ENCODE measurements at regions not wholly inside any gene's neighbourhood (a gene's known extent, or its start where the extent isn't known, plus 50 kb on each side); places are given as distances from the start of the nearest gene placed in this dataset.

DNA sequence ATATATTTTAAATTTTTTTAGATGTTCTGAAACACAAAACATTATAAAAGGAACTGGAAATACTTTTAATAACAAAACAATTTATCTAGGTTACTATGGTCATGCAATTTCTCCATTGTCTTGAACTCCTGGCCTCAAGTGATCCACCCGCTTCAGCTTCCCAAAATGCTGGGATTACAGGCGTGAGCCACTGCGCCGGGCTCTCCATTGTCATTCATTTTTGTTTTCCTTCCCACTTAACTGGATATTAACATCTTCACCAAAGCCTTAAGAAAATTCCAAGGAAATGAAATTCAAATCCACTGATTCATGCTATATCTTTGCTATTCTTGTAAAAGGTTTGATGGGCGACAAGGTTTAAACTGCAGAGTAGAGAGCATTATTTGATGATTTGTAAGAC is 279.5 kb upstream of the PKN2 start:
- H3K27ac ChIP-seq (ENCODE audit: low read depth, low read length) = no peak overlapping the region
- Mint-ChIP-seq H3K27me3 (no peaks in the 10 kb centered on the region), H3K27ac (no peak overlapping the region), H3K36me3 (no peaks in the 10 kb centered on the region), H3K9me3 (peaks cover 0 to 7% (median 3%) of the 10 kb centered on the region in 5 donors), H3K4me3 (no peak overlapping the region), H3K4me1 (no peaks in the 10 kb centered on the region)
- no peaks in the 10 kb centered on the region for H3K9me3 ChIP-seq (ENCODE audit: low read length)
- H3K27me3 ChIP-seq (ENCODE audit: insufficient read depth, low read length, poor library complexity, severe bottlenecking) = no peaks in the 10 kb centered on the region
- ChIA-PET POLR2A (no interaction called here), CTCF (no interaction called here)
- no peaks in the 10 kb centered on the region for H3K4me1 ChIP-seq (ENCODE audit: insufficient read depth, low read length)
- no peak for DNase-seq
- H3K36me3 ChIP-seq (ENCODE audit: insufficient read depth, low read length) = no peaks in the 10 kb centered on the region
- no peak overlapping the region for H3K4me3 ChIP-seq (ENCODE audit: low read length)

DNA sequence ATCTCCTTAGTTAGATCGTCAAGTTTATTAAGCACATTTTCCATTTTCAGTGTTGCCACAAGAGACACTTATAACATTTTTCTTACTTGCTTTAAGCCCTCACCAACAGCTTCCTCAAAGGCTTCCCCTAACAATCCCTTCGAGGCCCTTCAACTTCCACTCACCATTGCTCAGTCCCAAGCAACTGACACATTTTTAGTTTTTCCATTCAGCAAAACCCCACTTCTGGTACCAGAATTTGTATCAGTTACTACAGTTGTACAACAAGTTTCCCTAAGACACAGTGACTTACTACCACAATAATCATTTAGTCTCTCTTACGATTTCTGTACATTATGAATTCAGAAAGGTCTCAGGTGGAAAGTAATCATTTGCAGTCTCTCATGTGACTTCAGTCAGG is 276.8 kb upstream of the PKN2 start:
- no peaks in the 10 kb centered on the region for H3K27me3 ChIP-seq (ENCODE audit: insufficient read depth, low read length, poor library complexity, severe bottlenecking)
- no peaks in the 10 kb centered on the region for H3K9me3 ChIP-seq (ENCODE audit: low read length)
- H3K4me3 ChIP-seq (ENCODE audit: low read length) = no peak overlapping the region
- H3K36me3 ChIP-seq (ENCODE audit: insufficient read depth, low read length) = no peaks in the 10 kb centered on the region
- ChIA-PET POLR2A (no interaction called here), CTCF (no interaction called here)
- Mint-ChIP-seq H3K4me1 (no peaks in the 10 kb centered on the region), H3K9me3 (peaks cover 0 to 7% (median 3%) of the 10 kb centered on the region in 5 donors), H3K4me3 (no peak overlapping the region), H3K27me3 (no peaks in the 10 kb centered on the region), H3K36me3 (no peaks in the 10 kb centered on the region), H3K27ac (no peak overlapping the region)
- no peak for DNase-seq
- no peaks in the 10 kb centered on the region for H3K4me1 ChIP-seq (ENCODE audit: insufficient read depth, low read length)
- no peak overlapping the region for H3K27ac ChIP-seq (ENCODE audit: low read depth, low read length)

DNA sequence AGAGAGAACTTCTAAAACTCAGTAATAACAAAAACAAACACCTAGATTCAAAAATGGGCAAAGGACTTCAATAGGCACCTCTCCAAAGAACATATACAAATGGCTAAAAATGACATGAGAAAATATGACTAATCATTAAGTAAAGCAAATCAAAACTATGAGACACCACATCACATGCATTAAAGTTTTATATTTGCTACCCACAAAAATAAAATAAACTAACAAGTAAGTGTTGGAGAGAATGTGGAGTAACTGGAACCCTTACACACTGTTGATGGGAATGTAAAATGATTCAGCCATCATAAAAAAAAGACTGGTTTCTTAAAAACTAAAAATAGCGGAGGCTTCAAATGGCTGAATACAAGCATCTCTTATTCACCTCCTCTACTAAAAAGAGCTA is 262.1 kb upstream of the PKN2 start:
- DNase-seq = no peak
- Mint-ChIP-seq H3K27me3 (peaks cover 0 to 5% of the 10 kb centered on the region in 2 donors), H3K4me3 (no peak overlapping the region), H3K27ac (no peak overlapping the region), H3K9me3 (peaks cover 25 to 34% (median 30%) of the 10 kb centered on the region in 5 donors), H3K4me1 (no peaks in the 10 kb centered on the region), H3K36me3 (peaks cover 0 to 2% (median 0%) of the 10 kb centered on the region in 3 donors)
- Histone ChIP-seq H3K27me3 (ENCODE audit: insufficient read depth, low read length, poor library complexity, severe bottlenecking) (no peaks in the 10 kb centered on the region), H3K36me3 (ENCODE audit: insufficient read depth, low read length) (no peaks in the 10 kb centered on the region), H3K4me1 (ENCODE audit: insufficient read depth, low read length) (no peaks in the 10 kb centered on the region), H3K4me3 (ENCODE audit: low read length) (no peak overlapping the region), H3K27ac (ENCODE audit: low read depth, low read length) (no peak overlapping the region), H3K9me3 (ENCODE audit: low read length) (no peaks in the 10 kb centered on the region)
- ChIA-PET CTCF (no interaction called here), POLR2A (no interaction called here)

DNA sequence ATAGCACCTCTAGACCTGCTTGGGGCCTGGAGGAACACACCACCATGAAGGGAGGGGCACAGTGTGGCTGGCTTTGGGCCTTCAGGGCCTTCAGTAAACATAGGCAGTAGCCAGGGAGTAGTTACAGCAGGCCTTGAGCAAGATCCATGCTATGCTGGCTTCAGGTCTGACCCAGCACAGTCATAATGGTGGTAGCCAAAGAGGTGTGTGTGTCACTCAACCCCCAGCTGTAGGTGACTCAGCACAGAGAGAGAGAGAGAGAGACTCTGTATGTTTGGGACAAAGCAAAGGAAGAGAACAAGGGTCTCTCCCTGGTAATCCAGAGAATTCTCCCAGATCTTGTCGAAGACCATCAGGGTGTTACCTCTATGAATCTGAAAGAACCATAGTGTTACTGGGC is 250.5 kb upstream of the PKN2 start:
- no peaks in the 10 kb centered on the region for H3K4me1 ChIP-seq (ENCODE audit: insufficient read depth, low read length)
- CTCF ChIA-PET = no interaction called here
- Mint-ChIP-seq H3K36me3 (no peaks in the 10 kb centered on the region), H3K27ac (no peak overlapping the region), H3K27me3 (no peaks in the 10 kb centered on the region), H3K4me3 (no peak overlapping the region), H3K9me3 (peaks cover 10 to 37% (median 11%) of the 10 kb centered on the region in 5 donors), H3K4me1 (no peaks in the 10 kb centered on the region)
- H3K27me3 ChIP-seq (ENCODE audit: insufficient read depth, low read length, poor library complexity, severe bottlenecking) = no peaks in the 10 kb centered on the region
- no peak overlapping the region for H3K27ac ChIP-seq (ENCODE audit: low read depth, low read length)
- no peak overlapping the region for H3K4me3 ChIP-seq (ENCODE audit: low read length)
- H3K9me3 ChIP-seq (ENCODE audit: low read length) = no peaks in the 10 kb centered on the region
- no peaks in the 10 kb centered on the region for H3K36me3 ChIP-seq (ENCODE audit: insufficient read depth, low read length)
- POLR2A ChIA-PET = no interaction called here
- DNase-seq = no peak

DNA sequence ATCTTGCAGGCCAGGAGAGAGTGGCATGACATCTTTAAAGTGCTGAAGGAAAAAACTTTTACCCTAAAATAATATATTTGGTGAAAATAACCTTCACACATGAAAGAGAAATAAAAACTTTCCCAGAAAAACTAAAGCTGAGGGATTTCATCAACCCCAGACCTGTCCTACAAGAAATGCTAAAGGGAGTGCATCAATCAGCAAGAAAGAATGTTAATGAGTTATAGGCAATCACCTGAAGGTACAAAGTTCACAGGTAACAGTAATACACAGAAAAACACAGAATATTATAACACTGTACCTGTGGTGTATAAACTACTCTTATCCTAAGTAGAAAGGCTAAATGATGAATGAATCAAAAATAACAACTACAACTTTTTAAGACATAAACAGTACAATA is 249.2 kb upstream of the PKN2 start:
- H3K9me3 ChIP-seq (ENCODE audit: low read length) = no peaks in the 10 kb centered on the region
- H3K36me3 ChIP-seq (ENCODE audit: insufficient read depth, low read length) = no peaks in the 10 kb centered on the region
- Mint-ChIP-seq H3K27me3 (no peaks in the 10 kb centered on the region), H3K4me1 (no peaks in the 10 kb centered on the region), H3K36me3 (no peaks in the 10 kb centered on the region), H3K27ac (no peak overlapping the region), H3K9me3 (peaks cover 10 to 42% (median 12%) of the 10 kb centered on the region in 5 donors), H3K4me3 (no peak overlapping the region)
- ChIA-PET POLR2A (no interaction called here), CTCF (no interaction called here)
- no peaks in the 10 kb centered on the region for H3K27me3 ChIP-seq (ENCODE audit: insufficient read depth, low read length, poor library complexity, severe bottlenecking)
- no peak overlapping the region for H3K27ac ChIP-seq (ENCODE audit: low read depth, low read length)
- no peaks in the 10 kb centered on the region for H3K4me1 ChIP-seq (ENCODE audit: insufficient read depth, low read length)
- H3K4me3 ChIP-seq (ENCODE audit: low read length) = no peak overlapping the region
- no peak for DNase-seq

DNA sequence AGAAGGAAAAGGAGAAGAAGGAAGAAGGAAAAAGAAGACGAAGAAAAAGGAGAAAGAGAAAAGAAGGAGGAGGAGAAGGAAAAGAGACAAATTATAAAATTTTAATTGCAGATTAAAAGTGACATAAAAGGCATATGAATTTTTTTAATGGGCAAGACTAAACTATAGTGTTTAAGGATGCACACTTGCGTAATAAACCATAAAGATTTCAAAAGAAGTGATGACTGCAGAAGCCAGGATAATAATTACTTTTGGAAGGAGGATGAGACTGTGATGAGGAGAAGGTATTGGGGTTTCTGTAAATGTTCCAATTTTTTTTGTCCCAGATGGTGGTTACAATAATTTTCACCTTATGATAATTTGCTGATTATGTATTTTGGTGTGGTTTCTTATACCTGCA is 243.1 kb upstream of the PKN2 start:
- peaks cover 0 to 1% of the 10 kb centered on the region in 2 donors for H3K27me3 Mint-ChIP-seq
- no peak for DNase-seq
- Histone ChIP-seq H3K9me3 (ENCODE audit: low read length) (peaks cover 3% of the 10 kb centered on the region), H3K27me3 (ENCODE audit: insufficient read depth, low read length, poor library complexity, severe bottlenecking) (no peaks in the 10 kb centered on the region), H3K4me1 (ENCODE audit: insufficient read depth, low read length) (no peaks in the 10 kb centered on the region), H3K27ac (ENCODE audit: low read depth, low read length) (no peak overlapping the region), H3K36me3 (ENCODE audit: insufficient read depth, low read length) (no peaks in the 10 kb centered on the region), H3K4me3 (ENCODE audit: low read length) (no peak overlapping the region)
- CTCF ChIA-PET = no interaction called here
- H3K4me3 Mint-ChIP-seq = no peak overlapping the region
- no peaks in the 10 kb centered on the region for H3K4me1 Mint-ChIP-seq
- POLR2A ChIA-PET = no interaction called here
- H3K27ac Mint-ChIP-seq = no peak overlapping the region
- peaks cover 7 to 23% (median 8%) of the 10 kb centered on the region in 5 donors for H3K9me3 Mint-ChIP-seq
- H3K36me3 Mint-ChIP-seq = no peaks in the 10 kb centered on the region

DNA sequence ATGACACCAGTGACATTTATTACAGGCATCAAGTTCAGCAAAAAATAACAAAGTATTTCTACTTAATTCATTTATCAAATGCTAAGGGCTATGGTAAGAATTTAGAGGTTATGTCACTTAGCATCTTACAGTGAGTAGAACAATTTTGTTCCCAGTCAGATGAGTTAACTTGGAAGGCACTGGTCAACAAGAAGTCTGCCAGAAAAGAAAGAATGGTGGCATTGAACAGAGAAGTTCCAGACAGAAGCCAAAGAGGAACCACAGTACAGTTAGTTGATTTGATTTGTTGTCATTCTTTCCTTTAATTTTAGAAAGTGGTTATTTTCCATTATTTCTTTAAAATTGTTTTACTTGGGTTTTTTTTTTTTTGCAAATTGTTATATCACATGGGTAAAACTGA is 232.2 kb upstream of the PKN2 start:
- POLR2A ChIA-PET = no interaction called here

DNA sequence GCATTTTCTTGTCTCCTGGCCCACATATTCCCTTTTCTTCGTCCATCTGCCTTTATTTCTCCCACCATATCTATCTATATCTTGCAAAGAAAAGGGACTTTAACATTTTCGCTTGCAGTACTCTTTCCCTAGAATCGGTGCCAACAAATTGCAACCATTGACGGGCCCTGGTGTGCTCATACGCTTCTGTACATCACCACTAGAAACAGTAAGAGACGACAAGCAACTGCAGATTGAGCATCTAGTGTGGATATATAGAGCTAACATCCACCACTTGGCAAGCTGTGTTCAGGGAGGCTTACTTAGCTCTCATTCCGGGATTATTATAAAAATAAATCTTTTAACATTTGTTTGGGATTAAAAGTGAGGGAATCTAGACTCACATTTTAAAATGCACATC is 230.8 kb upstream of the PKN2 start:
- H3K27ac Mint-ChIP-seq = no peak overlapping the region
- no peaks in the 10 kb centered on the region for H3K4me1 Mint-ChIP-seq
- H3K36me3 Mint-ChIP-seq = no peaks in the 10 kb centered on the region
- H3K27ac ChIP-seq (ENCODE audit: low read depth, low read length) = no peak overlapping the region
- H3K27me3 Mint-ChIP-seq = no peaks in the 10 kb centered on the region
- ChIA-PET CTCF (no interaction called here), POLR2A (no interaction called here)
- no peaks in the 10 kb centered on the region for H3K36me3 ChIP-seq (ENCODE audit: insufficient read depth, low read length)
- H3K4me3 Mint-ChIP-seq = no peak overlapping the region
- DNase-seq = no peak
- H3K4me3 ChIP-seq (ENCODE audit: low read length) = no peak overlapping the region
- H3K9me3 Mint-ChIP-seq = peaks cover 0 to 15% (median 6%) of the 10 kb centered on the region in 5 donors
- no peaks in the 10 kb centered on the region for H3K27me3 ChIP-seq (ENCODE audit: insufficient read depth, low read length, poor library complexity, severe bottlenecking)
- H3K9me3 ChIP-seq (ENCODE audit: low read length) = no peaks in the 10 kb centered on the region
- H3K4me1 ChIP-seq (ENCODE audit: insufficient read depth, low read length) = no peaks in the 10 kb centered on the region

More for the DNA sequence above, 232.2 kb upstream of the PKN2 start:
- Mint-ChIP-seq H3K4me1 (no peaks in the 10 kb centered on the region), H3K27ac (no peak overlapping the region), H3K27me3 (no peaks in the 10 kb centered on the region), H3K4me3 (no peak overlapping the region), H3K36me3 (no peaks in the 10 kb centered on the region), H3K9me3 (peaks cover 0 to 15% (median 6%) of the 10 kb centered on the region in 5 donors)
- Histone ChIP-seq H3K27me3 (ENCODE audit: insufficient read depth, low read length, poor library complexity, severe bottlenecking) (no peaks in the 10 kb centered on the region), H3K36me3 (ENCODE audit: insufficient read depth, low read length) (no peaks in the 10 kb centered on the region), H3K4me3 (ENCODE audit: low read length) (no peak overlapping the region), H3K27ac (ENCODE audit: low read depth, low read length) (no peak overlapping the region), H3K9me3 (ENCODE audit: low read length) (no peaks in the 10 kb centered on the region), H3K4me1 (ENCODE audit: insufficient read depth, low read length) (no peaks in the 10 kb centered on the region)
- CTCF ChIA-PET = no interaction called here
- DNase-seq = no peak

DNA sequence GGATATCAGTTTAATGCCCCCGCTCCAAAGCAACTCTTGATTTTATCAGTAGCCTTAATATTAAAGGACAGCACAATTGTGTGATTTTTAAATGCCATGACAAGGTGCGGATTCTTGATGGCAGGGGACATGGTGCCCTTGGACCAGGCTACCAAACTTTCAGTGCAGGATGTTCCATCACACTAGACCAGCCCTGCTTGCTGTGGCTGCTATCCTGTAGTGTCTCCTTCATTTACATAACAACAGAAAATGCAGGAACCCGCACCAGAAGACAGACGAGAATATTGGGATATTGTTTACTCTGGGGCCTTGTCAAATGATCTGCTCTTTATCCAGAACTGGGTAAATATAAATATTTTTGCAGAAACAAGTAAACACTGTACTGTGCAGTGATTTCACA is 229.3 kb upstream of the PKN2 start:
- peaks cover 4 to 6% of the 10 kb centered on the region in 2 donors for H3K27me3 Mint-ChIP-seq
- no peaks in the 10 kb centered on the region for H3K4me1 Mint-ChIP-seq
- no peaks in the 10 kb centered on the region for H3K27me3 ChIP-seq (ENCODE audit: insufficient read depth, low read length, poor library complexity, severe bottlenecking)
- no peak for DNase-seq
- no peaks in the 10 kb centered on the region for H3K9me3 ChIP-seq (ENCODE audit: low read length)
- peaks cover 0 to 4% (median 0%) of the 10 kb centered on the region in 5 donors for H3K9me3 Mint-ChIP-seq
- no peaks in the 10 kb centered on the region for H3K4me1 ChIP-seq (ENCODE audit: insufficient read depth, low read length)
- H3K36me3 Mint-ChIP-seq = no peaks in the 10 kb centered on the region
- no peak overlapping the region for H3K27ac Mint-ChIP-seq
- no peak overlapping the region for H3K4me3 ChIP-seq (ENCODE audit: low read length)
- H3K4me3 Mint-ChIP-seq = no peak overlapping the region
- CTCF ChIA-PET = no interaction called here
- no peak overlapping the region for H3K27ac ChIP-seq (ENCODE audit: low read depth, low read length)
- POLR2A ChIA-PET = no interaction called here
- no peaks in the 10 kb centered on the region for H3K36me3 ChIP-seq (ENCODE audit: insufficient read depth, low read length)

Measured in CD8-positive, alpha-beta memory T cell (primary cell).